Activated naive CD4-positive, alpha-beta T cell treated with anti-CD3 and anti-CD28 coated beads for 36 hours (primary cell): ENCODE measurements at regions not wholly inside any gene's neighbourhood (a gene's known extent, or its start where the extent isn't known, plus 50 kb on each side); places are given as distances from the start of the nearest gene placed in this dataset.

Experiments
- CTCF ChIA-PET: fragments of 350-600 bp; sonication (Branson Sonifier 250); formaldehyde crosslinking; loops from one replicate; lab custom pipeline; 2021; ENCODE audit warnings: antibody characterized with exemption; lab: Charles Lee
- DNase-seq: peaks from one replicate; pipeline ENCODE4 v3.0.0-alpha.2; 2020
- H3K27ac Mint-ChIP-seq: one replicate; pipeline ENCODE4 v1.8.0; 2021; ENCODE audit warnings: mild to moderate bottlenecking, mixed read lengths
- H3K27me3 Mint-ChIP-seq: one replicate; pipeline ENCODE4 v1.8.0; 2021; ENCODE audit warnings: low read depth, mixed read lengths
- H3K36me3 Mint-ChIP-seq: one replicate; pipeline ENCODE4 v1.8.0; 2021; ENCODE audit warnings: low read depth, mixed read lengths
- H3K4me1 Mint-ChIP-seq: one replicate; pipeline ENCODE4 v1.8.0; 2021; ENCODE audit warnings: low read depth, mixed read lengths
- H3K4me3 Mint-ChIP-seq: one replicate; pipeline ENCODE4 v1.8.0; 2021; ENCODE audit warnings: mild to moderate bottlenecking, moderate library complexity, mixed read lengths
- H3K9me3 Mint-ChIP-seq: one replicate; pipeline ENCODE4 v1.8.0; 2021; ENCODE audit warnings: mixed read lengths
- intact Hi-C: fragments of 100-400 bp; cut with micrococcal nuclease; formaldehyde crosslinking; loops from one replicate; pipeline ENCODE4 v1.15.1; 2023

- intact Hi-C loops, result no loop called here
- DNase-seq, result no peak
- Mint-ChIP-seq H3K4me1 (no peaks in the 10 kb centered on the region), H3K36me3 (peaks cover 2% of the 10 kb centered on the region), H3K27me3 (no peaks in the 10 kb centered on the region), H3K27ac (no peak overlapping the region), H3K9me3 (no peaks in the 10 kb centered on the region), H3K4me3 (no peak overlapping the region)
- CTCF ChIA-PET, result no interaction called here
Observed at GRCh38 chr2:186059096-186059495, 320.5 kb downstream of the FSIP2 start.

GRCh38 chr2:186060744-186061440 lies 322.3 kb downstream of the FSIP2 start:
- CTCF ChIA-PET, result interaction anchor here (0.9 kb wide), 1 partner anchor 27 kb away, joined by 3 read pairs; no protein-coding TSS in a partner anchor
- Mint-ChIP-seq H3K4me3 (no peak overlapping the region), H3K27ac (no peak overlapping the region), H3K27me3 (no peaks in the 10 kb centered on the region), H3K36me3 (peaks cover 2% of the 10 kb centered on the region), H3K9me3 (no peaks in the 10 kb centered on the region), H3K4me1 (no peaks in the 10 kb centered on the region)
- intact Hi-C loops, result no loop called here
- DNase-seq, result no peak

GRCh38 chr2:186064507-186064906 lies 325.9 kb downstream of the FSIP2 start:
- no peak for DNase-seq

GRCh38 chr2:186065491-186065890 lies 326.9 kb downstream of the FSIP2 start:
- Mint-ChIP-seq H3K9me3 (no peaks in the 10 kb centered on the region), H3K27me3 (no peaks in the 10 kb centered on the region), H3K27ac (no peak overlapping the region), H3K4me3 (no peak overlapping the region), H3K36me3 (peaks cover 5% of the 10 kb centered on the region), H3K4me1 (no peaks in the 10 kb centered on the region)
- intact Hi-C loops, result no loop called here
- DNase-seq, result no peak
- CTCF ChIA-PET, result no interaction called here

More at GRCh38 chr2:186064507-186064906, 325.9 kb downstream of the FSIP2 start:
- no peaks in the 10 kb centered on the region for H3K4me1 Mint-ChIP-seq
- CTCF ChIA-PET, result no interaction called here
- intact Hi-C loops, result no loop called here
- H3K4me3 Mint-ChIP-seq, result no peak overlapping the region
- H3K27ac Mint-ChIP-seq, result no peak overlapping the region
- peaks cover 5% of the 10 kb centered on the region for H3K36me3 Mint-ChIP-seq
- H3K9me3 Mint-ChIP-seq, result no peaks in the 10 kb centered on the region
- no peaks in the 10 kb centered on the region for H3K27me3 Mint-ChIP-seq

GRCh38 chr2:186068139-186068801 lies 329.7 kb downstream of the FSIP2 start:
- Mint-ChIP-seq H3K4me1 (no peaks in the 10 kb centered on the region), H3K36me3 (peaks cover 3% of the 10 kb centered on the region)
- CTCF ChIA-PET, result no interaction called here

GRCh38 chr2:186069676-186070075 lies 331.1 kb downstream of the FSIP2 start:
- Mint-ChIP-seq H3K36me3 (peaks cover 7% of the 10 kb centered on the region), H3K27ac (no peak overlapping the region), H3K4me3 (no peak overlapping the region), H3K27me3 (no peaks in the 10 kb centered on the region), H3K4me1 (no peaks in the 10 kb centered on the region), H3K9me3 (no peaks in the 10 kb centered on the region)
- CTCF ChIA-PET, result no interaction called here
- DNase-seq, result no peak
- intact Hi-C loops, result no loop called here

More at GRCh38 chr2:186068139-186068801, 329.7 kb downstream of the FSIP2 start:
- H3K9me3 Mint-ChIP-seq, result no peaks in the 10 kb centered on the region
- intact Hi-C loops, result no loop called here
- H3K27me3 Mint-ChIP-seq, result no peaks in the 10 kb centered on the region
- DNase-seq, result no peak
- H3K4me3 Mint-ChIP-seq, result no peak overlapping the region
- no peak overlapping the region for H3K27ac Mint-ChIP-seq

- Mint-ChIP-seq H3K27ac (no peak overlapping the region), H3K4me1 (no peaks in the 10 kb centered on the region), H3K27me3 (no peaks in the 10 kb centered on the region), H3K9me3 (no peaks in the 10 kb centered on the region), H3K36me3 (peaks cover 6% of the 10 kb centered on the region), H3K4me3 (no peak overlapping the region)
- CTCF ChIA-PET, result no interaction called here
- no peak for DNase-seq
- intact Hi-C loops, result no loop called here
Observed at GRCh38 chr2:186085226-186085625, 346.6 kb downstream of the FSIP2 start.

- Mint-ChIP-seq H3K4me3 (no peak overlapping the region), H3K27ac (no peak overlapping the region), H3K36me3 (peaks cover 10% of the 10 kb centered on the region), H3K27me3 (no peaks in the 10 kb centered on the region), H3K9me3 (peaks cover 1% of the 10 kb centered on the region), H3K4me1 (no peaks in the 10 kb centered on the region)
- DNase-seq, result no peak
- intact Hi-C loops, result no loop called here
- CTCF ChIA-PET, result no interaction called here
Observed at GRCh38 chr2:186093174-186093573, 354.6 kb downstream of the FSIP2 start.

- DNase-seq, result no peak
- Mint-ChIP-seq H3K4me3 (no peak overlapping the region), H3K27me3 (no peaks in the 10 kb centered on the region), H3K27ac (no peak overlapping the region), H3K36me3 (peaks cover 6% of the 10 kb centered on the region), H3K9me3 (no peaks in the 10 kb centered on the region), H3K4me1 (no peaks in the 10 kb centered on the region)
- intact Hi-C loops, result no loop called here
- CTCF ChIA-PET, result no interaction called here
Observed at GRCh38 chr2:186098821-186099220, 360.2 kb downstream of the FSIP2 start.

GRCh38 chr2:186099826-186100225 lies 361.2 kb downstream of the FSIP2 start:
- CTCF ChIA-PET, result no interaction called here

GRCh38 chr2:186100636-186101035 lies 362.0 kb downstream of the FSIP2 start:
- Mint-ChIP-seq H3K27ac (no peak overlapping the region), H3K36me3 (no peaks in the 10 kb centered on the region), H3K4me3 (no peak overlapping the region), H3K27me3 (no peaks in the 10 kb centered on the region), H3K9me3 (no peaks in the 10 kb centered on the region), H3K4me1 (no peaks in the 10 kb centered on the region)
- CTCF ChIA-PET, result no interaction called here
- no peak for DNase-seq
- intact Hi-C loops, result no loop called here

More at GRCh38 chr2:186099826-186100225, 361.2 kb downstream of the FSIP2 start:
- H3K27me3 Mint-ChIP-seq, result no peaks in the 10 kb centered on the region
- H3K36me3 Mint-ChIP-seq, result peaks cover 2% of the 10 kb centered on the region
- intact Hi-C loops, result no loop called here
- no peak overlapping the region for H3K4me3 Mint-ChIP-seq
- H3K4me1 Mint-ChIP-seq, result no peaks in the 10 kb centered on the region
- no peak for DNase-seq
- H3K9me3 Mint-ChIP-seq, result no peaks in the 10 kb centered on the region
- H3K27ac Mint-ChIP-seq, result no peak overlapping the region

- intact Hi-C loops, result no loop called here
- Mint-ChIP-seq H3K4me3 (no peak overlapping the region), H3K27ac (no peak overlapping the region), H3K4me1 (no peaks in the 10 kb centered on the region), H3K9me3 (no peaks in the 10 kb centered on the region), H3K27me3 (no peaks in the 10 kb centered on the region), H3K36me3 (no peaks in the 10 kb centered on the region)
- no peak for DNase-seq
- CTCF ChIA-PET, result no interaction called here
Observed at GRCh38 chr2:186101616-186102015, 363.0 kb downstream of the FSIP2 start.

GRCh38 chr2:186103276-186103675 lies 364.7 kb downstream of the FSIP2 start:
- DNase-seq, result no peak
- CTCF ChIA-PET, result no interaction called here
- Mint-ChIP-seq H3K4me1 (peaks cover 6% of the 10 kb centered on the region), H3K4me3 (no peak overlapping the region), H3K36me3 (no peaks in the 10 kb centered on the region), H3K27ac (no peak overlapping the region), H3K27me3 (no peaks in the 10 kb centered on the region), H3K9me3 (no peaks in the 10 kb centered on the region)
- intact Hi-C loops, result no loop called here
